GM18507 (cell line): ENCODE measurements at regions not wholly inside any gene's neighbourhood (a gene's known extent, or its start where the extent isn't known, plus 50 kb on each side); places are given as distances from the start of the nearest gene placed in this dataset.

Source experiments
- DNase-seq: peaks from one replicate; pipeline ENCODE4 v3.0.0; 2011; ENCODE audit warnings: low read depth; ENCODE audit not compliant: insufficient read length; ENCODE audit errors: extremely low spot score
- FAIRE-seq: peaks from 2 replicates; lab custom pipeline; 2011; peaks lifted over from hg19 to GRCh38; lab: Jason Lieb, UNC

DNA sequence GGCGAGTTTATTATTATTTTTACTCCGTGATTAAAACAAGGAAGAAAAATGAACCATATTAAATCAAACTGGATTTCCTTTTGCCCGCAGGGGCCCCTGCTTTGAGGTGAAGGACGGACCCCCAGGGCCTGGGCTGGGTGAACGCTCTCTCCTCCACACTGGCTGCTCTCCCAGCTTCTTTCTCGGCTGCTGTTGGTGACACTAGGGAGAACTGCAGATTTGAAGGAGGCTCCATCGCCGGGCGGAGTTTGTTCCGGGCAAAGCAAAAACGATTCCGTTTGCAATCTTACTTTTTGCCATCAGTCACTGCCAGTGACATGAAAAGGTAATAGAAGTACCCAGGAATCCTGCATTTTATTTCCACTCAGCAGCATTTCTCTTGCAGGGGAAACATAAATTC lies 221.6 kb upstream of the SDK2 start:
- no peak for FAIRE-seq

GRCh38 chr17:73867056-73867455 lies 222.8 kb upstream of the SDK2 start:
- DNase-seq (no peak), FAIRE-seq (no peak)

More for the DNA sequence above, 221.6 kb upstream of the SDK2 start:
- no peak for DNase-seq

DNA sequence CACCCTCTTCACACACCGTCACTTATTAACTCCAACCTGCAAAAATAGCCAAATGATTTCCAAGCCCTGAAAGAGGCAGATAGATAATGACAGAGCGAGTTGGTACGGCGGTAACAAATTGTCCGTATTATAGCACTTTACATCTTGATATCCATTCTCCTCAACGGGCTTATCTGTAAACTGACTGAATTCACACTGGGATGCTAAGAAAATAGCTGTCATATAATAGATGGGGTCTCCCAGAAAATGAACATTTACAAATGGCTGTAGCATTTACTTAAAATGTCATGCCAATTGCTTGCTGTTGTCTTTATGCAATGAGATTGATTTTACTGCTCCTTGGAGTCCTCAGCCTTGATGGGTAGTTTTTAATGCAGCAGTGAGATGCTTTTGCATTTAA lies 225.8 kb upstream of the SDK2 start:
- FAIRE-seq (no peak), DNase-seq (no peak)

- FAIRE-seq = no peak
- no peak for DNase-seq
Observed at GRCh38 chr17:73870473-73870872, 226.2 kb upstream of the SDK2 start.

GRCh38 chr17:73872816-73873215 lies 228.6 kb upstream of the SDK2 start:
- DNase-seq = no peak
- FAIRE-seq = no peak

- FAIRE-seq (no peak), DNase-seq (no peak)
Observed at GRCh38 chr17:73874008-73874720, 229.9 kb upstream of the SDK2 start.

- no peak for FAIRE-seq
- DNase-seq = no peak
Observed at GRCh38 chr17:73875346-73875745, 231.1 kb upstream of the SDK2 start.

GRCh38 chr17:73877962-73878361 lies 233.7 kb upstream of the SDK2 start:
- no peak for DNase-seq
- no peak for FAIRE-seq

DNA sequence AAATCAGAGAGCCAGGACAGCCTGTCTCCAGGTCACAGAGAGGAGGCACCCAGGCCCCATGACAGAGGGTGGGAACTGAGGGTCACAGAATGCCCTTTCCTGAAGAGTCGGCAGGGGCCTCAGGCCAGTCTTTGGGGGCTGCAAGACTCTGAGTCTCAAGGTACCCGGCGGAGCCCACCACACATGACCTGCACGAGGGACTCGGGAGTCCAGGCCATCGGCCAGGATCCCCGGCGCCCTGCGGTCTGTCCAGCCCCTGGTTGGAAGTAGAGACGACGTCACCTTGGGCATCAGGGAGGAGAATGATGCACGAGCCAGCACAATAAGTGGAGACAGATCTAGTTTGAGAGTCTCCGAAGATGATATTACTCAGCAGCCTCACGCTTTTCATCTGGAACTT lies 234.7 kb upstream of the SDK2 start:
- no peak for DNase-seq
- no peak for FAIRE-seq

DNA sequence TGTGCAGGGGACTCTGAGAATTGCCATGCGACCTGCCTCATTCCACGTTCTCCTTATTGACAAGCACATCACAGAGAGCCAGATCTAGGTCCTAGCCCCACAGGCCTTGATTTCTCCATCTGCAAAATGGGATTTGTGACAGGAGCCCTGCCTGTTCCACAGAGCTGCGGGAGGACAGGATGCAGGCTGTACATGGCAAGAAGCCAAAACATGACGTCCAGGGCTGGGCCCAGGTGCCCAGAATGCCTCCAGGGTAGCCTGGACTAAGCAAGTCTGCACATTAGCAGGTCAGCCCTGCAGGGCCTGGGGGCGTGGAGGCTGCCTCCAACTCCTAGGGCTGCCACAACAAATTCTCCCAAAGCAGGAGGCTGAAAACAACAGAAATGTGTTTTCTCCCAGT lies 235.7 kb upstream of the SDK2 start:
- FAIRE-seq (no peak), DNase-seq (no peak)

- FAIRE-seq (no peak), DNase-seq (no peak)
Observed at GRCh38 chr17:73882590-73882989, 238.3 kb upstream of the SDK2 start.

GRCh38 chr17:73883175-73883574 lies 238.9 kb upstream of the SDK2 start:
- DNase-seq (no peak), FAIRE-seq (no peak)

GRCh38 chr17:73887739-73888138 lies 243.5 kb upstream of the SDK2 start:
- DNase-seq (no peak), FAIRE-seq (no peak)

- DNase-seq (no peak), FAIRE-seq (no peak)
Observed at GRCh38 chr17:73888862-73889261, 244.6 kb upstream of the SDK2 start.

DNA sequence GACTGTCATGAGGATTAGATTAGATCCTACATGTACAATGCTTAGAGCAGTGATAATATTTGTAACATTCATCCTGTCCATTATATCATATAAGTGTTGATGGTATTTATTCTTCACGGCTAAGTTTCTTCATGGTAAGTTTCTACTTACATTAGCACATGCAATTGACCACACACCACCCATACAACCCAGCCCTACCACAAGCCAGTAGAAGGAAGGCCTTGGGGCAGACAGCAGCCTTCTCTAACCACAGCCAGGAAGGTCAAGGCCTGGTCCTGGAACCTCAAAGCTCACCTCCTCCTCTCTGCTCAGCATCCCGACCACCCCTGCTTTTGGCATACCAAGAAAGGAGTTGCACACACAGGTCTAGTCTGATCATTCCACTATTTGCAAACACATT lies 245.2 kb upstream of the SDK2 start:
- DNase-seq = no peak
- FAIRE-seq = no peak

- DNase-seq (no peak), FAIRE-seq (no peak)
Observed at GRCh38 chr17:73890831-73891405, 246.7 kb upstream of the SDK2 start.

DNA sequence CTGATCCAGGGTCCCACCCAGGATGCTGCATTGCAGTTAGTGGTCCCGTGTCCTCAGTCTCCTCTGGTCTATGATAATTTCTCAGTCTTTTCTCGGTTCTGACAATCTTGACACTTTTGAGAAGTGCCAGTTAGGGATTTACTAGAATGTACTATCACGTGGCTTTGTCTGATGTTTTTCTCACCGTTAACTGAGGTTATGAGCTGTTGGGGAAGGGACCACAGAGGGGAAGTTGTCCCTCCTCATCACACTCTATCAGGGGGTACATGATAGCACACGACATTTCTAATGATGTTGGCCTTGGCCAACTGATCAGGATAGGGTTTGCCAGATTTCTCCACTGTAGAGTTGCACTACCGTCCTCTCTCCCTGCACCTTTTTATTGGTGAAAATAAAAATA lies 250.9 kb upstream of the SDK2 start:
- DNase-seq = no peak
- FAIRE-seq = no peak

DNA sequence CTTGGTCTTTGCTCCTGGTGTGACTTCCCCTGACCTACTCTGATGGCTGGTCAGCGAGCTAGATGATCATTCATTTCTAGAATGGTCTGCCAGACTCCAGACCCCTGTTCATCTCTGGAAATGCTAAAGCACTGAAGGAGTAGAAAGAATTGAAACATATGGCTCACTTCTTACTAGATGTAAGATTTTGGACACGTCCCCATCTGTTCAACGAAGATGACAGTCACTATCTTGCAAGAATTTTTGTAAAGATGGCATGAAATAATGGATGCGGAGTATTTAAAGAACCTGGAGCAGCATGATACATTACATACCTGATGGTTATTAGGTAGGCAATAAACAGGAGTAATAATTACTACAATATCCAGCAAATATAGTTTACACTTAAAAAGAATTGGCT lies 252.7 kb upstream of the SDK2 start:
- FAIRE-seq = no peak
- DNase-seq = no peak

DNA sequence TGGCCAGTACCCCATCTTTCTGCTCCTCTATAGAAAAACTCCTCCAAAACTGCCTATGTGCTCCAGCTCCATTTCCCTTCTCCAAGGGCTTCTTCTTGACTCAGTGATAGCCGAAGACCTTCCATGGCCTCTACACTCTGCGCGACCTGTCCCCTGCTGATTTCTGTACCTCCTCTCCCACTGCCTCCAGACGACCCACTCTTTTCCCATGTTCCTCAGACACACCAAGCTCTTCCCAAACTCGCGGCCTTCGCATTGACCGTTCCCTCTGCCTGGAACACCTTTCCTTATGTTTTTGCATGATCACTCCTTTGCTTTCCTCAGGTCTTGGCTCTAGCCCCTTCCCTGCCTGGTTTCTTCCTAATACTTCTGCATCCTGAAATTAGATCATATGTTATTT lies 255.6 kb upstream of the SDK2 start:
- FAIRE-seq = no peak

GRCh38 chr17:73900516-73900915 lies 256.3 kb upstream of the SDK2 start:
- FAIRE-seq (no peak), DNase-seq (no peak)

More for the DNA sequence above, 255.6 kb upstream of the SDK2 start:
- no peak for DNase-seq

- FAIRE-seq (no peak), DNase-seq (no peak)
Observed at GRCh38 chr17:73901249-73901648, 257.0 kb upstream of the SDK2 start.
